ENCODE measurements at regions not wholly inside any gene's neighbourhood (a gene's known extent, or its start where the extent isn't known, plus 50 kb on each side); places are given as distances from the start of the nearest gene placed in this dataset.

DNA sequence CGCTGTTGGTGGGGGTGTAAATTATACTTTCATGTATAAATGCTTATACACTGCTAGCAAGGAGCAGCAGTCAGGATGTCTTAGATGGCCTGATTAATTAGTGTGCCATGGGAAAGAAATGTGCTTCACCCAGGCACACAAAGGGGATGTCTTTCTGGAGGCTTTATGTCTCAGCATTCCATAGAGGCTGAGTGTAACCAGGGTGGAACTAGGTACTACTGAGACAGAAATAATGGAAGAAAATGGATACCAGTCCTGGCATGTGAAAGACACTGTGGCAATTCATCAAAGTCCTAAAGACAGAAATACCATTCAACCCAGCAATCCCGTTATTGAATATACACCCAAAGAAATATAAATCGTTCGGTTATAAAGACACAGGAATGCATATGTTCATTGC lies 52.5 kb downstream of the PF4 start:
- TF ChIP-seq, protein P1, sequence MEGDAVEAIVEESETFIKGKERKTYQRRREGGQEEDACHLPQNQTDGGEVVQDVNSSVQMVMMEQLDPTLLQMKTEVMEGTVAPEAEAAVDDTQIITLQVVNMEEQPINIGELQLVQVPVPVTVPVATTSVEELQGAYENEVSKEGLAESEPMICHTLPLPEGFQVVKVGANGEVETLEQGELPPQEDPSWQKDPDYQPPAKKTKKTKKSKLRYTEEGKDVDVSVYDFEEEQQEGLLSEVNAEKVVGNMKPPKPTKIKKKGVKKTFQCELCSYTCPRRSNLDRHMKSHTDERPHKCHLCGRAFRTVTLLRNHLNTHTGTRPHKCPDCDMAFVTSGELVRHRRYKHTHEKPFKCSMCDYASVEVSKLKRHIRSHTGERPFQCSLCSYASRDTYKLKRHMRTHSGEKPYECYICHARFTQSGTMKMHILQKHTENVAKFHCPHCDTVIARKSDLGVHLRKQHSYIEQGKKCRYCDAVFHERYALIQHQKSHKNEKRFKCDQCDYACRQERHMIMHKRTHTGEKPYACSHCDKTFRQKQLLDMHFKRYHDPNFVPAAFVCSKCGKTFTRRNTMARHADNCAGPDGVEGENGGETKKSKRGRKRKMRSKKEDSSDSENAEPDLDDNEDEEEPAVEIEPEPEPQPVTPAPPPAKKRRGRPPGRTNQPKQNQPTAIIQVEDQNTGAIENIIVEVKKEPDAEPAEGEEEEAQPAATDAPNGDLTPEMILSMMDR (IDR thresholded peaks at IDR 0.05; ENCODE audit: borderline replicate concordance, extremely low read depth, insufficient read depth): no peak
- Histone ChIP-seq H3K27me3 (ENCODE audit: control insufficient read depth, insufficient read depth, low read length) (no peaks in the 10 kb centered on the region), H3K9ac (ENCODE audit: low read length in 3 of 3) (no peak overlapping the region), H3K36me3 (ENCODE audit: control insufficient read depth in 2 of 3, insufficient read depth in 3 of 3, low read length in 3 of 3) (no peaks in the 10 kb centered on the region), H3K4me1 (ENCODE audit: control insufficient read depth in 2 of 3, insufficient read depth in 2 of 3, low read depth in 1 of 3, low read length in 3 of 3) (no peaks in the 10 kb centered on the region), H3K27ac (ENCODE audit: low read depth in 2 of 2, low read length in 2 of 2) (no peak overlapping the region), H3K9me3 (ENCODE audit: control insufficient read depth in 2 of 3, insufficient read depth in 1 of 3, low read length in 3 of 3) (peaks cover 0 to 3% (median 0%) of the 10 kb centered on the region in 3 donors), H3K4me3 (ENCODE audit: low read length in 3 of 3) (no peak overlapping the region)
- DNase-seq (no peak), FAIRE-seq (no peak)
- intact Hi-C loops (cut with DNase I): no loop called here

DNA sequence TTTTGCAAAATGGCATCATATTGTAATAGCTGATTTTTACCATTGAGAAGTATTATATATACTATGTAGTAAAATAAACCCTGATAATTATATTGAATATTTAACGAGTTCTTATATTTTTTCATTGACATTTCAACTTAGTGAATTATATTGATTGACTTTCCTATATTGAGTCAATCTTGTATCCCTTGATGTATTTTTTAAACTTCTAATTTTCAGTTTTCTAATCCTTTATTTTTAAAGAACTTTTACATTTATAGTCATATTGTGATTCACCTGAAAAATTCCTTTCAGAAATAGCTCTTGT lies 54.4 kb downstream of the CXCL1 start:
- DNase-seq (no peak), FAIRE-seq (peak; percentile 95)
- H3K9ac ChIP-seq (ENCODE audit: low read length in 3 of 3): no peak overlapping the region
- TF ChIP-seq, protein P1 (IDR thresholded peaks at IDR 0.05; ENCODE audit: borderline replicate concordance, extremely low read depth, insufficient read depth): no peak
- no peaks in the 10 kb centered on the region for H3K27me3 ChIP-seq (ENCODE audit: control insufficient read depth, insufficient read depth, low read length)
- H3K36me3 ChIP-seq (ENCODE audit: control insufficient read depth in 2 of 3, insufficient read depth in 3 of 3, low read length in 3 of 3): no peaks in the 10 kb centered on the region
- no peak overlapping the region for H3K27ac ChIP-seq (ENCODE audit: low read depth in 2 of 2, low read length in 2 of 2)
- H3K4me3 ChIP-seq (ENCODE audit: low read length in 3 of 3): no peak overlapping the region
- intact Hi-C loops (cut with DNase I): no loop called here
- H3K9me3 ChIP-seq (ENCODE audit: control insufficient read depth in 2 of 3, insufficient read depth in 1 of 3, low read length in 3 of 3): no peaks in the 10 kb centered on the region
- H3K4me1 ChIP-seq (ENCODE audit: control insufficient read depth in 2 of 3, insufficient read depth in 2 of 3, low read depth in 1 of 3, low read length in 3 of 3): no peaks in the 10 kb centered on the region

DNA sequence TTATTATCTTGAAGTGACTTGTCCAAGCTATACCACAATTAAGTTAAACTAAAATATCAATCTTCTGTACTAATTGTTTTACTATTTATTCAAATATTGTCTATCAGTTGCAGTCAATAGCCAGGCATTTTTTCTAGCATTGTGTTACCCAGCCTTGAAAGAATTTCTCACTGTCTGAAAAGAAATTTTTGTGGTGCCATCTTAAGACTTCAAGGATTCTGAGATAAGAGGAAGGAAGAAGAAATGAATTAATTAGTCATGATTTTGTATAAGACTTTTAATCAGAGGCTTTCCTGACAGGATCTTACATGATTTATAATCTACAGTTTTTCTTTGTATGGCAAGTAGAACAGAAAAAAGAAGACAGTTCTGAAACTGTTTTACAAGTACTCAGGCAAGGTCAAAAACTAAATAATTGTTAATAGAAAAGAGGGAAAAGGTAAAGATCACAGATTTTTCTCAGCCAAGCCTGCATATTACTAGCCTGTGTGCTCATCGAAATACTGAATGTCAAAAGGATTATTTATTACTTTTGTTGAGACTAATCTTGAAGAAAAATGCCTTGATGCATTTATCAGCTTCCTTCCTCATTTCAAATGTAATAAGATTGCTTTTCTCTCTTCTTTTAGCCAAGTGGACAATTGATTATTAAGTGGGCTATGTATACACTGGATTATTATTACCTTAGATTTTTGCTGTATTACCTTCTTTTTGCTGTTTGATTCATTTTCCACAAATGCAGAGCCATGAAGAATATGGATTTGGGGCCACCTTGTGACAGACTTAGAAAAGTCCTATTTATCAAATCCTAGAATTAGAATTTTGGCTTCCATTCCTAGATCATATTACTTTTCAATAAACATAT lies 53.8 kb downstream of the CXCL1 start:
- no peak overlapping the region for H3K27ac ChIP-seq (ENCODE audit: low read depth in 2 of 2, low read length in 2 of 2)
- no peaks in the 10 kb centered on the region for H3K36me3 ChIP-seq (ENCODE audit: control insufficient read depth in 2 of 3, insufficient read depth in 3 of 3, low read length in 3 of 3)
- TF ChIP-seq, protein P1 (IDR thresholded peaks at IDR 0.05; ENCODE audit: borderline replicate concordance, extremely low read depth, insufficient read depth): peak; percentile 23
- FAIRE-seq (no peak), DNase-seq (peak in 1 of 5 donors; percentile 36)
- no peak overlapping the region for H3K9ac ChIP-seq (ENCODE audit: low read length in 3 of 3)
- intact Hi-C loops (cut with DNase I): no loop called here
- no peaks in the 10 kb centered on the region for H3K27me3 ChIP-seq (ENCODE audit: control insufficient read depth, insufficient read depth, low read length)
- H3K9me3 ChIP-seq (ENCODE audit: control insufficient read depth in 2 of 3, insufficient read depth in 1 of 3, low read length in 3 of 3): no peaks in the 10 kb centered on the region
- no peak overlapping the region for H3K4me3 ChIP-seq (ENCODE audit: low read length in 3 of 3)
- no peaks in the 10 kb centered on the region for H3K4me1 ChIP-seq (ENCODE audit: control insufficient read depth in 2 of 3, insufficient read depth in 2 of 3, low read depth in 1 of 3, low read length in 3 of 3)

All from kidney (tissue), 13 donors.